ENCODE measurements at regions not wholly inside any gene's neighbourhood (a gene's known extent, or its start where the extent isn't known, plus 50 kb on each side); places are given as distances from the start of the nearest gene placed in this dataset.

- TF ChIP-seq CTCF (IDR thresholded peaks at IDR 0.05) (no peak), ZFX (IDR thresholded peaks at IDR 0.05; ENCODE audit: borderline replicate concordance) (no peak)
Observed at GRCh38 chr1:95660736-95661135, 426.7 kb downstream of the RWDD3 start.
